Parathyroid adenoma (tissue), 2 donors: ENCODE measurements at regions not wholly inside any gene's neighbourhood (a gene's known extent, or its start where the extent isn't known, plus 50 kb on each side); places are given as distances from the start of the nearest gene placed in this dataset.

ENCODE experiments used
- H2AFZ ChIP-seq: fragments of 300-600 bp; sonication (generic); one replicate; pipeline ENCODE4 v1.7.0; 2017; ENCODE audit warnings: antibody characterized with exemption, mild to moderate bottlenecking
- H3K27ac ChIP-seq: fragments of 300-600 bp; sonication (generic); one replicate; pipeline ENCODE4 v1.7.0; 2017
- H3K27me3 ChIP-seq: fragments of 300-600 bp; sonication (generic); one replicate; pipeline ENCODE4 v1.7.0; 2017; ENCODE audit warnings: low read length; ENCODE audit not compliant: control insufficient read depth, insufficient read depth
- H3K36me3 ChIP-seq: fragments of 300-600 bp; sonication (generic); one replicate; pipeline ENCODE4 v1.7.0; 2017; ENCODE audit warnings: low read length; ENCODE audit not compliant: control insufficient read depth, insufficient read depth
- H3K4me1 ChIP-seq: fragments of 300-600 bp; sonication (generic); one replicate; pipeline ENCODE4 v1.7.0; 2017; ENCODE audit warnings: control low read depth
- H3K4me2 ChIP-seq: fragments of 300-600 bp; sonication (generic); one replicate; pipeline ENCODE4 v1.7.0; 2017; ENCODE audit warnings: low read length
- H3K4me3 ChIP-seq: fragments of 300-600 bp; sonication (generic); one replicate; pipeline ENCODE4 v1.7.0; 2017; ENCODE audit warnings: low read depth, low read length
- H3K79me2 ChIP-seq: fragments of 300-600 bp; sonication (generic); one replicate; pipeline ENCODE4 v1.7.0; 2017; ENCODE audit warnings: control low read depth
- H3K9ac ChIP-seq: fragments of 300-600 bp; sonication (generic); one replicate; pipeline ENCODE4 v1.7.0; 2017; ENCODE audit warnings: mild to moderate bottlenecking
- H3K9me3 ChIP-seq: fragments of 300-600 bp; sonication (generic); one replicate; pipeline ENCODE4 v1.7.0; 2017; ENCODE audit warnings: low read length; ENCODE audit not compliant: control insufficient read depth
- CTCF ChIP-seq: fragments of 300-600 bp; sonication (generic); IDR thresholded peaks from one replicate; pipeline ENCODE4 v1.7.0; 2017; ENCODE audit warnings: antibody characterized with exemption, mild to moderate bottlenecking
- donor health status: primary hyperparathyroidism.

- no peak overlapping the region for H3K4me2 ChIP-seq
- no peaks in the 10 kb centered on the region for H3K9me3 ChIP-seq
- H3K9ac ChIP-seq = no peak overlapping the region
- TF ChIP-seq CTCF = no peak
- no peaks in the 10 kb centered on the region for H3K79me2 ChIP-seq
- no peaks in the 10 kb centered on the region for H3K36me3 ChIP-seq
- H3K27me3 ChIP-seq = no peaks in the 10 kb centered on the region
- no peak overlapping the region for H3K27ac ChIP-seq
- no peak overlapping the region for H2AFZ ChIP-seq
- no peaks in the 10 kb centered on the region for H3K4me1 ChIP-seq
- H3K4me3 ChIP-seq = no peak overlapping the region
Observed at GRCh38 chr4:178745203-178745602, 1303.0 kb upstream of the AGA start.

- Histone ChIP-seq H3K4me1 (no peaks in the 10 kb centered on the region), H3K27me3 (no peaks in the 10 kb centered on the region), H3K4me2 (no peak overlapping the region), H3K9me3 (no peaks in the 10 kb centered on the region), H3K36me3 (no peaks in the 10 kb centered on the region), H3K9ac (no peak overlapping the region), H3K27ac (no peak overlapping the region), H2AFZ (no peak overlapping the region), H3K79me2 (no peaks in the 10 kb centered on the region), H3K4me3 (no peak overlapping the region)
- TF ChIP-seq CTCF = no peak
Observed at GRCh38 chr4:178752954-178753525, 1310.8 kb upstream of the AGA start.

- Histone ChIP-seq H3K27ac (no peak overlapping the region), H3K27me3 (no peaks in the 10 kb centered on the region), H3K4me2 (no peak overlapping the region), H3K4me3 (no peak overlapping the region), H3K9ac (no peak overlapping the region), H2AFZ (no peak overlapping the region), H3K9me3 (no peaks in the 10 kb centered on the region), H3K4me1 (no peaks in the 10 kb centered on the region), H3K79me2 (no peaks in the 10 kb centered on the region), H3K36me3 (no peaks in the 10 kb centered on the region)
- TF ChIP-seq CTCF = no peak
Observed at GRCh38 chr4:178778496-178778895, 1336.3 kb upstream of the AGA start.

- Histone ChIP-seq H3K9ac (no peak overlapping the region), H3K27ac (no peak overlapping the region), H3K36me3 (no peaks in the 10 kb centered on the region), H3K9me3 (no peaks in the 10 kb centered on the region), H3K79me2 (no peaks in the 10 kb centered on the region), H3K4me2 (no peak overlapping the region), H3K27me3 (no peaks in the 10 kb centered on the region), H3K4me1 (no peaks in the 10 kb centered on the region), H3K4me3 (no peak overlapping the region), H2AFZ (no peak overlapping the region)
- TF ChIP-seq CTCF = no peak
Observed at GRCh38 chr4:178781779-178782178, 1339.5 kb upstream of the AGA start.

- Histone ChIP-seq H3K9ac (no peak overlapping the region), H3K9me3 (no peaks in the 10 kb centered on the region), H3K4me2 (no peak overlapping the region), H3K79me2 (no peaks in the 10 kb centered on the region), H3K4me1 (no peaks in the 10 kb centered on the region), H3K27ac (no peak overlapping the region), H3K4me3 (no peak overlapping the region), H3K27me3 (no peaks in the 10 kb centered on the region), H3K36me3 (no peaks in the 10 kb centered on the region), H2AFZ (no peak overlapping the region)
- no peak for TF ChIP-seq CTCF
Observed at GRCh38 chr4:178784491-178784890, 1342.3 kb upstream of the AGA start.
